Mesothelial cell of epicardium (in vitro differentiated cells): ENCODE measurements at regions not wholly inside any gene's neighbourhood (a gene's known extent, or its start where the extent isn't known, plus 50 kb on each side); places are given as distances from the start of the nearest gene placed in this dataset.

Experiments used
- DNase-seq, 2 experiments: peaks; one replicate each; pipeline ENCODE4 v3.0.0; 2021; ENCODE audit warnings: low spot score in 2 of 2; ENCODE audit not compliant: unreplicated experiment in 2 of 2
- H3K27ac Mint-ChIP-seq: 2 replicates; pipeline ENCODE4 v1.8.0; 2021; ENCODE audit warnings: mixed read lengths
- H3K27me3 Mint-ChIP-seq: 2 replicates; pipeline ENCODE4 v1.8.0; 2021; ENCODE audit warnings: low read depth, mixed read lengths
- H3K36me3 Mint-ChIP-seq: 2 replicates; pipeline ENCODE4 v1.8.0; 2021; ENCODE audit warnings: mixed read lengths
- H3K4me1 Mint-ChIP-seq: 2 replicates; pipeline ENCODE4 v1.8.0; 2021; ENCODE audit warnings: mixed read lengths
- H3K4me3 Mint-ChIP-seq: 2 replicates; pipeline ENCODE4 v1.8.0; 2021; ENCODE audit warnings: mild to moderate bottlenecking, moderate library complexity, mixed read lengths
- H3K9me3 Mint-ChIP-seq: 2 replicates; pipeline ENCODE4 v1.8.0; 2021; ENCODE audit warnings: mixed read lengths
- CTCF ChIP-seq: fragments of 200-600 bp; sonication (generic); IDR thresholded peaks from one replicate; pipeline ENCODE4 v1.5.0; 2021; ENCODE audit warnings: antibody characterized with exemption; ENCODE audit not compliant: unreplicated experiment

- Mint-ChIP-seq H3K9me3 (no peaks in the 10 kb centered on the region), H3K4me1 (peaks cover 76% of the 10 kb centered on the region), H3K4me3 (peak overlapping the region; percentile 75), H3K36me3 (no peaks in the 10 kb centered on the region), H3K27ac (peak overlapping the region; percentile 95), H3K27me3 (no peaks in the 10 kb centered on the region)
- TF ChIP-seq CTCF: no peak
- no peak for DNase-seq
Observed at GRCh38 chr1:209427277-209427676, 156.2 kb upstream of the CAMK1G start.

- Mint-ChIP-seq H3K9me3 (no peaks in the 10 kb centered on the region), H3K27me3 (no peaks in the 10 kb centered on the region), H3K27ac (peak overlapping the region; percentile 95), H3K36me3 (no peaks in the 10 kb centered on the region), H3K4me1 (peaks cover 75% of the 10 kb centered on the region), H3K4me3 (peak overlapping the region; percentile 75)
- TF ChIP-seq CTCF: no peak
- DNase-seq: no peak
Observed at GRCh38 chr1:209427811-209428210, 155.7 kb upstream of the CAMK1G start.

GRCh38 chr1:209428241-209428921 lies 155.1 kb upstream of the CAMK1G start:
- Mint-ChIP-seq H3K4me1 (peaks cover 75% of the 10 kb centered on the region), H3K27me3 (no peaks in the 10 kb centered on the region), H3K27ac (peak overlapping the region; percentile 95), H3K4me3 (peak overlapping the region; percentile 75), H3K9me3 (no peaks in the 10 kb centered on the region), H3K36me3 (no peaks in the 10 kb centered on the region)
- peak in 1 of 2 experiments; percentile 27 for DNase-seq
- TF ChIP-seq CTCF: no peak

- Mint-ChIP-seq H3K36me3 (no peaks in the 10 kb centered on the region), H3K4me3 (peak overlapping the region; percentile 75), H3K27ac (peak overlapping the region; percentile 95), H3K9me3 (no peaks in the 10 kb centered on the region), H3K27me3 (no peaks in the 10 kb centered on the region), H3K4me1 (peaks cover 75% of the 10 kb centered on the region)
- no peak for DNase-seq
- TF ChIP-seq CTCF: no peak
Observed at GRCh38 chr1:209429611-209430010, 153.9 kb upstream of the CAMK1G start.

GRCh38 chr1:209430107-209430506 lies 153.4 kb upstream of the CAMK1G start:
- TF ChIP-seq CTCF: no peak
- DNase-seq: no peak
- no peaks in the 10 kb centered on the region for H3K27me3 Mint-ChIP-seq
- H3K36me3 Mint-ChIP-seq: no peaks in the 10 kb centered on the region
- peak overlapping the region; percentile 95 for H3K27ac Mint-ChIP-seq
- no peaks in the 10 kb centered on the region for H3K9me3 Mint-ChIP-seq
- peak overlapping the region; percentile 75 for H3K4me3 Mint-ChIP-seq
- H3K4me1 Mint-ChIP-seq: peaks cover 78% of the 10 kb centered on the region
